Activated CD4-positive, alpha-beta T cell treated with anti-CD3 and anti-CD28 coated beads, Interleukin-2, Interleukin-4, amounts not matched to agents 100 ng/mL and 50 ng/mL, durations not matched to agents 16 hours and 8 hours (primary cell): ENCODE measurements at regions not wholly inside any gene's neighbourhood (a gene's known extent, or its start where the extent isn't known, plus 50 kb on each side); places are given as distances from the start of the nearest gene placed in this dataset.

Experiments used
- DNase-seq: peaks from one replicate; pipeline ENCODE4 v3.0.0-alpha.2; 2020; ENCODE audit warnings: low spot score

GRCh38 chr20:57082357-57082945 is 184.0 kb downstream of the BMP7 start:
- no peak for DNase-seq

- no peak for DNase-seq
Observed at GRCh38 chr20:57083072-57083471, 183.4 kb downstream of the BMP7 start.

- no peak for DNase-seq
Observed at GRCh38 chr20:57086066-57086465, 180.4 kb downstream of the BMP7 start.

- DNase-seq: no peak
Observed at GRCh38 chr20:57087102-57087501, 179.3 kb downstream of the BMP7 start.

- no peak for DNase-seq
Observed at GRCh38 chr20:57087705-57088104, 178.7 kb downstream of the BMP7 start.

- DNase-seq: no peak
Observed at GRCh38 chr20:57088436-57088835, 178.0 kb downstream of the BMP7 start.

GRCh38 chr20:57089699-57090144 is 176.7 kb downstream of the BMP7 start:
- DNase-seq: peak; percentile 61

GRCh38 chr20:57090590-57091560 is 175.6 kb downstream of the BMP7 start:
- DNase-seq: no peak

- no peak for DNase-seq
Observed at GRCh38 chr20:57091748-57092111, 174.7 kb downstream of the BMP7 start.

- peak; percentile 62 for DNase-seq
Observed at GRCh38 chr20:57092112-57092899, 174.1 kb downstream of the BMP7 start.

- no peak for DNase-seq
Observed at GRCh38 chr20:57092900-57093530, 173.4 kb downstream of the BMP7 start.

- DNase-seq: no peak
Observed at GRCh38 chr20:57093766-57094165, 172.7 kb downstream of the BMP7 start.

GRCh38 chr20:57094252-57094891 is 172.1 kb downstream of the BMP7 start:
- no peak for DNase-seq

GRCh38 chr20:57094991-57095390 is 171.4 kb downstream of the BMP7 start:
- DNase-seq: no peak

GRCh38 chr20:57095426-57095825 is 171.0 kb downstream of the BMP7 start:
- DNase-seq: no peak

GRCh38 chr20:57097245-57097915 is 169.1 kb downstream of the BMP7 start:
- no peak for DNase-seq

- DNase-seq: no peak
Observed at GRCh38 chr20:57102160-57102559, 164.3 kb downstream of the BMP7 start.

- DNase-seq: no peak
Observed at GRCh38 chr20:57102566-57102965, 163.9 kb downstream of the BMP7 start.

- no peak for DNase-seq
Observed at GRCh38 chr20:57103146-57103800, 163.2 kb downstream of the BMP7 start.

GRCh38 chr20:57104113-57104512 is 162.3 kb downstream of the BMP7 start:
- no peak for DNase-seq
